BJ (cell line): ENCODE measurements at regions not wholly inside any gene's neighbourhood (a gene's known extent, or its start where the extent isn't known, plus 50 kb on each side); places are given as distances from the start of the nearest gene placed in this dataset.

Experiments used
- CTCF ChIA-PET: fragments of 350-600 bp; formaldehyde crosslinking; extraction: SDS; loops from one replicate; lab custom pipeline; 2021; ENCODE audit warnings: antibody characterized with exemption, inconsistent platforms; lab: Yijun Ruan, JAX
- POLR2A ChIA-PET: fragments of 300-600 bp; sonication (Branson Sonifier 250); formaldehyde crosslinking; extraction: SDS; loops from one replicate; lab custom pipeline; 2021; ENCODE audit warnings: antibody characterized with exemption; lab: Charles Lee
- DNase-seq: peaks from one replicate; pipeline ENCODE4 v3.0.0-alpha.2; 2011; ENCODE audit warnings: low read depth
- H3K27me3 ChIP-seq: 2 replicates; pipeline ENCODE4 v1.6.0; 2011; ENCODE audit warnings: low read length; ENCODE audit not compliant: control insufficient read depth, insufficient read depth
- H3K36me3 ChIP-seq: 2 replicates; pipeline ENCODE4 v1.5.1; 2011; ENCODE audit warnings: low read length; ENCODE audit not compliant: control insufficient read depth, insufficient read depth
- H3K4me3 ChIP-seq: 2 replicates; pipeline ENCODE4 v1.5.1; 2011; ENCODE audit warnings: low read depth, mild to moderate bottlenecking, control low read depth, low read length
- TF ChIP-seq, protein P1 (sequence below): IDR thresholded peaks from 2 replicates; pipeline ENCODE4 v1.5.1; 2011; ENCODE audit warnings: low read depth, mild to moderate bottlenecking, control low read depth, inconsistent platforms, low read length, moderate library complexity; ENCODE audit not compliant: insufficient read depth

DNA sequence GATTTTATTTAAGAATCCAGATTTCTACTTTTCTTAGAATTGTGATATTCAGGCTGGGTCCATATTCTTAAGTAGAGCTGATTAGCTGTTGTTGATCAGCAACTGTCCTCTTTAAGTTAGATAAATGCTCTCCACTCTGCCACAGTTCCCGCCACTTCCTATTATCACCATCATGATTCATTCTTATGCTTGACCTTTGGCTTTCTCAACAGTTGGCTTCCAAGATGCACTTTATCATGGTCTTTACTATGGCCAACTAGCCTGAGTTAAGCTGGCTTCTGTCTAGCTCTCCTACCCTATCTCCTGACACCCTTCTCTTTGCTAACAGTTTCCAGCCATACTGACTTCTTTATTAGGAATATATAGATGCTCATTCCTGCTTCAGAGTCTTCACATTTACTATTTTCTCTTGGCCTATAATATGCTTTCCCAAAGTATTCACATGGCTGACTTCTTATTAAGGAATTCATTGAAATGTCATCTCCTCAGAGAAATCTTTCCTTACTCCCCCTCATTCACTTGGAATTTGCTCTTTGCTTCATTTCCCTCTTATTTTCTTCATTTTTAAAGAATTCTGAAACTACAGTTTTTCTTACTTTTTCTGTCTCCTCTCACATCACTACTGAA lies 149.0 kb upstream of the IGF1 start:
- H3K27me3 ChIP-seq, result no peaks in the 10 kb centered on the region
- DNase-seq, result no peak
- ChIA-PET CTCF (no interaction called here), POLR2A (no interaction called here)
- no peak overlapping the region for H3K4me3 ChIP-seq
- H3K36me3 ChIP-seq, result no peaks in the 10 kb centered on the region
- TF ChIP-seq, protein P1, sequence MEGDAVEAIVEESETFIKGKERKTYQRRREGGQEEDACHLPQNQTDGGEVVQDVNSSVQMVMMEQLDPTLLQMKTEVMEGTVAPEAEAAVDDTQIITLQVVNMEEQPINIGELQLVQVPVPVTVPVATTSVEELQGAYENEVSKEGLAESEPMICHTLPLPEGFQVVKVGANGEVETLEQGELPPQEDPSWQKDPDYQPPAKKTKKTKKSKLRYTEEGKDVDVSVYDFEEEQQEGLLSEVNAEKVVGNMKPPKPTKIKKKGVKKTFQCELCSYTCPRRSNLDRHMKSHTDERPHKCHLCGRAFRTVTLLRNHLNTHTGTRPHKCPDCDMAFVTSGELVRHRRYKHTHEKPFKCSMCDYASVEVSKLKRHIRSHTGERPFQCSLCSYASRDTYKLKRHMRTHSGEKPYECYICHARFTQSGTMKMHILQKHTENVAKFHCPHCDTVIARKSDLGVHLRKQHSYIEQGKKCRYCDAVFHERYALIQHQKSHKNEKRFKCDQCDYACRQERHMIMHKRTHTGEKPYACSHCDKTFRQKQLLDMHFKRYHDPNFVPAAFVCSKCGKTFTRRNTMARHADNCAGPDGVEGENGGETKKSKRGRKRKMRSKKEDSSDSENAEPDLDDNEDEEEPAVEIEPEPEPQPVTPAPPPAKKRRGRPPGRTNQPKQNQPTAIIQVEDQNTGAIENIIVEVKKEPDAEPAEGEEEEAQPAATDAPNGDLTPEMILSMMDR, result no peak

DNA sequence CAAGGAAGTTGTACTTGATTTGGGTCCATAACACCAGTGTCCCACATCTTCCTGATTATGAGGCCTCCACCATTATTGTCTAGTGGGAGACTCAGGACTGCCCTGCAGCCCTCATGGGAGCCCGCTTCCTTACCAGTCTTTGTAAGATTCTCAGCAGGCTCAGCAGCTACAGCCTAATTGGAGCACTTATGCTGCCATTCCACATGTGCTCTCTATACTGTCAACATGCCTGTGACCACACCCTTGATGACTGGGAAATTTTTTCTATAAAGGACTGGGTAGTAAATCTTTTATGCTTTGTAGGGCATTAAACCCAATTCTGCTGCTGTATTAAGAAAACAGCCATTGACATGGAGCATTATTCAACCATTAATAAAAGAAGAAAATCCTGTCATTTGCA lies 145.5 kb upstream of the IGF1 start:
- CTCF ChIA-PET, result no interaction called here
- Histone ChIP-seq H3K4me3 (no peak overlapping the region), H3K36me3 (no peaks in the 10 kb centered on the region), H3K27me3 (no peaks in the 10 kb centered on the region)
- TF ChIP-seq, protein P1, result no peak
- POLR2A ChIA-PET, result no interaction called here
- no peak for DNase-seq

DNA sequence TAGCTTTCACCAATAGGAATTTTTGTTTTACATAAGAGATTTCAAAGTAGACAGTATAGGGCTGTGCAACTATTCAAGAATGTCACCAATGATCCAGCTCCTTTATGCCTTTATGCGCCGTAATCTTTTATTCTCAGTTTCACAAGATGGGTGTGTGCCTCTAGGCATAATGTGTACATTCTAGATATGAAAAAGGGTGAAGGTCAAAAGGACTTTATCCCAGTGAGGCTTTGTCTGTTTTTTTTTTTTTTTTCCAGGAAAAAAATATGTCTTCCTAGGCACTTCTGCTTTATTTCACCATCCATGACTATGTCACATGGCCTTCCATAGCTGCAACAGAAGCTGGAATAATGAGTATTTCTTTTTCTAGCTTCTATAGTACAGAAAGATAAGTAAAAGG lies 142.3 kb upstream of the IGF1 start:
- ChIA-PET POLR2A (no interaction called here), CTCF (interaction anchor here (1.2 to 1.9 kb wide), 2 partner anchors 25 to 27 kb away, joined by 3 to 5 read pairs; no protein-coding TSS in a partner anchor)
- TF ChIP-seq, protein P1, result no peak

DNA sequence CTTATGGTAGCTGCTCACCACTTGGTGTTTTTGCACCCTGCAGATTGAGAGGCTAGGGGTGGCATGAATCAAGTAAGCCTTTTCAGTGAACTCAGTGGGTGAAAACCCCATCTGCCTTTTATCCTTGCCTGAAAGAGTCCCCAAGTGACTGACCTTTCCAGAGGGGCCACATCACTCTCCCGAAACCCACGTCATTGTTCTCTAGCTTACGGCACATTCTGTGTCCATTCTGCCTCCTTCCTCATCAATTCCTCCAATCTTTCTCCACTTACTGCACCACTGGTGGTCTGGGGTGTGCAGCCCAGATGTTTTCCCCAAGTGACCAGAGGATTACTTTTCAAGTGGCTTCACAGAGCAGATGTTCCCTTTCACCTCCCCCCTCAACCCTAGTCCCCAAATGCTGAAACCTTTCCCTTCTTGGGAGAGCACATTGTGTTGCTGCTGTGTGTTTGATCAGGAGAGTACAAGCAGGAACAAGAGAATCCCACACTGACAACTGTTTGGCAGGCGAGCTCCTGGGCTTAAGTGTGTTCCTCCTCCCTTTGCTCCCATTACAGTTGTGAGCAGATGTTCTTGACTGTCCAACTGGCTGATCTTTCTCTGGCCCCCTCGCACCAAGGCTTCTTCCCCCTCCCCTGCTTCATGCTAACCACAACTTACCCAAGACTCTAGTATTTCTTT lies 138.0 kb upstream of the IGF1 start:
- Histone ChIP-seq H3K4me3 (no peak overlapping the region), H3K27me3 (no peaks in the 10 kb centered on the region), H3K36me3 (no peaks in the 10 kb centered on the region)
- ChIA-PET POLR2A (no interaction called here), CTCF (interaction anchor here (1.1 kb wide), 1 partner anchor 19 kb away, joined by 3 read pairs; no protein-coding TSS in a partner anchor)
- TF ChIP-seq, protein P1, result no peak
- no peak for DNase-seq

More for the DNA sequence above, 142.3 kb upstream of the IGF1 start:
- Histone ChIP-seq H3K27me3 (no peaks in the 10 kb centered on the region), H3K36me3 (no peaks in the 10 kb centered on the region), H3K4me3 (no peak overlapping the region)
- no peak for DNase-seq

DNA sequence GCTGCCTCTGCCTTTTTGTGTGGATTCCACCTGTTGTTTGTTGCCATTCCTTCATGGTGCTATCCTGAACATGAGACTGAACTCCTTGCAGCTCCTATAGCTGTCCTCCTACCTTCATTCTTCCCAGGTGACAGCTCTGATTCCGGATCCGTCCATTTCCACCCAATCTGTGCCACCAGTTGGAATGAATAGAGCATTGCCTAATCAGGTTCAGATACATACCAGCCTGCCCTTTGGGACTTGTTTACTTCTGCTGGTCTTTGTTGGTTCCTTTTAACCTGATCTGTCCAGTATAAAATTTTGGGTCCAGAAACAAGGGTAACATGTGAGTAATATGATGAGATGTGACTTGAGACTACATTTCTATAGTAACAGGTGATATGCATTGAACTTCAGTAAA lies 136.3 kb upstream of the IGF1 start:
- ChIA-PET POLR2A (no interaction called here), CTCF (no interaction called here)
- TF ChIP-seq, protein P1, result no peak
- Histone ChIP-seq H3K27me3 (no peaks in the 10 kb centered on the region), H3K4me3 (no peak overlapping the region), H3K36me3 (no peaks in the 10 kb centered on the region)
- DNase-seq, result no peak
